ENCODE measurements at regions not wholly inside any gene's neighbourhood (a gene's known extent, or its start where the extent isn't known, plus 50 kb on each side); places are given as distances from the start of the nearest gene placed in this dataset.

GRCh38 chr13:50451609-50452008, 391.9 kb downstream of the DLEU7 start:
- H3K4me3 ChIP-seq (ENCODE audit: control insufficient read depth, low read depth, low read length), result no peak overlapping the region
- TF ChIP-seq CTCF (IDR thresholded peaks at IDR 0.05; ENCODE audit: control insufficient read depth, insufficient read depth, low read depth, low read length, missing control alignments), result no peak
- no peak for DNase-seq (ENCODE audit: low read depth)

- no peak for TF ChIP-seq CTCF (IDR thresholded peaks at IDR 0.05; ENCODE audit: control insufficient read depth, insufficient read depth, low read depth, low read length, missing control alignments)
- H3K4me3 ChIP-seq (ENCODE audit: control insufficient read depth, low read depth, low read length), result no peak overlapping the region
- DNase-seq (ENCODE audit: low read depth), result no peak
Measured at GRCh38 chr13:50452028-50452427, 391.5 kb downstream of the DLEU7 start.

GRCh38 chr13:50452756-50453155, 390.7 kb downstream of the DLEU7 start:
- no peak overlapping the region for H3K4me3 ChIP-seq (ENCODE audit: control insufficient read depth, low read depth, low read length)
- TF ChIP-seq CTCF (IDR thresholded peaks at IDR 0.05; ENCODE audit: control insufficient read depth, insufficient read depth, low read depth, low read length, missing control alignments), result no peak
- no peak for DNase-seq (ENCODE audit: low read depth)

GRCh38 chr13:50453188-50453587, 390.3 kb downstream of the DLEU7 start:
- no peak for DNase-seq (ENCODE audit: low read depth)
- no peak overlapping the region for H3K4me3 ChIP-seq (ENCODE audit: control insufficient read depth, low read depth, low read length)
- no peak for TF ChIP-seq CTCF (IDR thresholded peaks at IDR 0.05; ENCODE audit: control insufficient read depth, insufficient read depth, low read depth, low read length, missing control alignments)

GRCh38 chr13:50456111-50456510, 387.4 kb downstream of the DLEU7 start:
- H3K4me3 ChIP-seq (ENCODE audit: control insufficient read depth, low read depth, low read length), result no peak overlapping the region
- TF ChIP-seq CTCF (IDR thresholded peaks at IDR 0.05; ENCODE audit: control insufficient read depth, insufficient read depth, low read depth, low read length, missing control alignments), result no peak
- no peak for DNase-seq (ENCODE audit: low read depth)

- DNase-seq (ENCODE audit: low read depth), result no peak
- no peak overlapping the region for H3K4me3 ChIP-seq (ENCODE audit: control insufficient read depth, low read depth, low read length)
- TF ChIP-seq CTCF (IDR thresholded peaks at IDR 0.05; ENCODE audit: control insufficient read depth, insufficient read depth, low read depth, low read length, missing control alignments), result no peak
Measured at GRCh38 chr13:50457415-50458393, 385.8 kb downstream of the DLEU7 start.

Measured in AG09309 (cell line).